ENCODE measurements at regions not wholly inside any gene's neighbourhood (a gene's known extent, or its start where the extent isn't known, plus 50 kb on each side); places are given as distances from the start of the nearest gene placed in this dataset.
"Not testable (repeated sequence)": the region's sequence is repeated elsewhere in the genome, so short reads cannot be mapped to it uniquely, and the experiment has no call there.

- TF ChIP-seq, protein P1, sequence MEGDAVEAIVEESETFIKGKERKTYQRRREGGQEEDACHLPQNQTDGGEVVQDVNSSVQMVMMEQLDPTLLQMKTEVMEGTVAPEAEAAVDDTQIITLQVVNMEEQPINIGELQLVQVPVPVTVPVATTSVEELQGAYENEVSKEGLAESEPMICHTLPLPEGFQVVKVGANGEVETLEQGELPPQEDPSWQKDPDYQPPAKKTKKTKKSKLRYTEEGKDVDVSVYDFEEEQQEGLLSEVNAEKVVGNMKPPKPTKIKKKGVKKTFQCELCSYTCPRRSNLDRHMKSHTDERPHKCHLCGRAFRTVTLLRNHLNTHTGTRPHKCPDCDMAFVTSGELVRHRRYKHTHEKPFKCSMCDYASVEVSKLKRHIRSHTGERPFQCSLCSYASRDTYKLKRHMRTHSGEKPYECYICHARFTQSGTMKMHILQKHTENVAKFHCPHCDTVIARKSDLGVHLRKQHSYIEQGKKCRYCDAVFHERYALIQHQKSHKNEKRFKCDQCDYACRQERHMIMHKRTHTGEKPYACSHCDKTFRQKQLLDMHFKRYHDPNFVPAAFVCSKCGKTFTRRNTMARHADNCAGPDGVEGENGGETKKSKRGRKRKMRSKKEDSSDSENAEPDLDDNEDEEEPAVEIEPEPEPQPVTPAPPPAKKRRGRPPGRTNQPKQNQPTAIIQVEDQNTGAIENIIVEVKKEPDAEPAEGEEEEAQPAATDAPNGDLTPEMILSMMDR (IDR thresholded peaks at IDR 0.05; ENCODE audit: control extremely low read depth in 1 of 3, insufficient read depth in 1 of 3, low read depth in 1 of 3, low read length in 3 of 3): not testable (repeated sequence)
- not testable (repeated sequence) for TF ChIP-seq SP2 (IDR thresholded peaks at IDR 0.05; ENCODE audit: low read length); ZNF274 (IDR thresholded peaks at IDR 0.05; ENCODE audit: borderline replicate concordance, extremely low read depth, low read length); RAD21 (IDR thresholded peaks at IDR 0.05 in 1 of 2, conservative IDR thresholded peaks at IDR 0.05 in 1 of 2; ENCODE audit: low read depth in 2 of 2, low read length in 2 of 2); EZH2 (IDR thresholded peaks at IDR 0.05; ENCODE audit: low read depth, low read length, severe bottlenecking); ASH2L (IDR thresholded peaks at IDR 0.05; ENCODE audit: low read length); CHD2 (IDR thresholded peaks at IDR 0.05; ENCODE audit: low read length); MAX (IDR thresholded peaks at IDR 0.05); MAFK (IDR thresholded peaks at IDR 0.05; ENCODE audit: low read depth, low read length)
- 0 out of 2 replicates have a peak, but pooled peaks have one; percentile 59 for TF ChIP-seq YY1 (IDR thresholded peaks at IDR 0.05; ENCODE audit: low read depth, low read length)
Measured at GRCh38 chr7:68410693-68411092, 1187.6 kb upstream of the AUTS2 start.

Data from H1 (cell line).